ENCODE measurements at regions not wholly inside any gene's neighbourhood (a gene's known extent, or its start where the extent isn't known, plus 50 kb on each side); places are given as distances from the start of the nearest gene placed in this dataset.

DNA sequence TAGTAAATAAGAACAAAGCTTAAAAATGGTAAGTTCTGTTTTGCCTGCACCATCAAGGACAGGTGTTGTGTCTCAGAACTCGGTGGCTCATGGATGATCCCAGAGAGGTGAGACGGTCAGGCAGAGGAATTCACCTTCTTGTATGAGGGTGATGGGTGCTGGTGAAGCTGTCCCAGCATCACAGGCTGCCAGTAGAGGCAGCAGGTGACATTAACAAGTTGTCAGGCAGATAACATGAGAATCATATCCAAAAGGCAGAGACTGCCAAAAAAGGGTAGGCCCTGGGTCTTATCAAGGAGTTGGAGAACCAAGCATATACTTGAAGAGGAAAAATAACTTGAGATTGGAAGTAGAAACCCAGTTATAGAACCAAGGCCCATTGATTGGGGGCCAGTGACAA lies 437.8 kb downstream of the DYNC2H1 start:
- TF ChIP-seq, protein P1, sequence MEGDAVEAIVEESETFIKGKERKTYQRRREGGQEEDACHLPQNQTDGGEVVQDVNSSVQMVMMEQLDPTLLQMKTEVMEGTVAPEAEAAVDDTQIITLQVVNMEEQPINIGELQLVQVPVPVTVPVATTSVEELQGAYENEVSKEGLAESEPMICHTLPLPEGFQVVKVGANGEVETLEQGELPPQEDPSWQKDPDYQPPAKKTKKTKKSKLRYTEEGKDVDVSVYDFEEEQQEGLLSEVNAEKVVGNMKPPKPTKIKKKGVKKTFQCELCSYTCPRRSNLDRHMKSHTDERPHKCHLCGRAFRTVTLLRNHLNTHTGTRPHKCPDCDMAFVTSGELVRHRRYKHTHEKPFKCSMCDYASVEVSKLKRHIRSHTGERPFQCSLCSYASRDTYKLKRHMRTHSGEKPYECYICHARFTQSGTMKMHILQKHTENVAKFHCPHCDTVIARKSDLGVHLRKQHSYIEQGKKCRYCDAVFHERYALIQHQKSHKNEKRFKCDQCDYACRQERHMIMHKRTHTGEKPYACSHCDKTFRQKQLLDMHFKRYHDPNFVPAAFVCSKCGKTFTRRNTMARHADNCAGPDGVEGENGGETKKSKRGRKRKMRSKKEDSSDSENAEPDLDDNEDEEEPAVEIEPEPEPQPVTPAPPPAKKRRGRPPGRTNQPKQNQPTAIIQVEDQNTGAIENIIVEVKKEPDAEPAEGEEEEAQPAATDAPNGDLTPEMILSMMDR (IDR thresholded peaks at IDR 0.05; ENCODE audit: poor library complexity, severe bottlenecking) = no peak
- TF ChIP-seq, protein P2, sequence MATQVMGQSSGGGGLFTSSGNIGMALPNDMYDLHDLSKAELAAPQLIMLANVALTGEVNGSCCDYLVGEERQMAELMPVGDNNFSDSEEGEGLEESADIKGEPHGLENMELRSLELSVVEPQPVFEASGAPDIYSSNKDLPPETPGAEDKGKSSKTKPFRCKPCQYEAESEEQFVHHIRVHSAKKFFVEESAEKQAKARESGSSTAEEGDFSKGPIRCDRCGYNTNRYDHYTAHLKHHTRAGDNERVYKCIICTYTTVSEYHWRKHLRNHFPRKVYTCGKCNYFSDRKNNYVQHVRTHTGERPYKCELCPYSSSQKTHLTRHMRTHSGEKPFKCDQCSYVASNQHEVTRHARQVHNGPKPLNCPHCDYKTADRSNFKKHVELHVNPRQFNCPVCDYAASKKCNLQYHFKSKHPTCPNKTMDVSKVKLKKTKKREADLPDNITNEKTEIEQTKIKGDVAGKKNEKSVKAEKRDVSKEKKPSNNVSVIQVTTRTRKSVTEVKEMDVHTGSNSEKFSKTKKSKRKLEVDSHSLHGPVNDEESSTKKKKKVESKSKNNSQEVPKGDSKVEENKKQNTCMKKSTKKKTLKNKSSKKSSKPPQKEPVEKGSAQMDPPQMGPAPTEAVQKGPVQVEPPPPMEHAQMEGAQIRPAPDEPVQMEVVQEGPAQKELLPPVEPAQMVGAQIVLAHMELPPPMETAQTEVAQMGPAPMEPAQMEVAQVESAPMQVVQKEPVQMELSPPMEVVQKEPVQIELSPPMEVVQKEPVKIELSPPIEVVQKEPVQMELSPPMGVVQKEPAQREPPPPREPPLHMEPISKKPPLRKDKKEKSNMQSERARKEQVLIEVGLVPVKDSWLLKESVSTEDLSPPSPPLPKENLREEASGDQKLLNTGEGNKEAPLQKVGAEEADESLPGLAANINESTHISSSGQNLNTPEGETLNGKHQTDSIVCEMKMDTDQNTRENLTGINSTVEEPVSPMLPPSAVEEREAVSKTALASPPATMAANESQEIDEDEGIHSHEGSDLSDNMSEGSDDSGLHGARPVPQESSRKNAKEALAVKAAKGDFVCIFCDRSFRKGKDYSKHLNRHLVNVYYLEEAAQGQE (IDR thresholded peaks at IDR 0.05; ENCODE audit: borderline replicate concordance) = no peak
